HCT116 (cell line): ENCODE measurements at regions not wholly inside any gene's neighbourhood (a gene's known extent, or its start where the extent isn't known, plus 50 kb on each side); places are given as distances from the start of the nearest gene placed in this dataset.

Experiments used
- ATAC-seq: fragments of 200-7000 bp; cut with Tn5 transposase; 2 replicates; pipeline ENCODE4 v1.9.1; 2020; ENCODE audit warnings: mild to moderate bottlenecking, moderate library complexity
- BruUV-seq: library from RNA; stranded (reverse); fragments of 400-500 nt; replicated peaks from 2 replicates; lab custom pipeline; 2021; lab: Mats Ljungman, UMichigan
- CTCF ChIA-PET: fragments of 300-600 bp; sonication (Branson Sonifier 250); formaldehyde crosslinking; loops from one replicate; lab custom pipeline; 2021; ENCODE audit warnings: antibody characterized with exemption; lab: Charles Lee
- POLR2A ChIA-PET: fragments of 300-600, 350-600 bp; sonication (Branson Sonifier 250); formaldehyde crosslinking; loops from one replicate; lab custom pipeline; 2021; ENCODE audit warnings: antibody characterized with exemption; lab: Charles Lee
- RAD21 ChIA-PET, 2 experiments: fragments of 300-600 bp; sonication (Branson Sonifier 250); formaldehyde crosslinking; loops; one replicate each; lab custom pipeline; 2023; ENCODE audit warnings: low total read pairs in 2 of 2; ENCODE audit not compliant: uncharacterized antibody in 2 of 2, unreplicated experiment in 2 of 2, low non-redundant PET in 1 of 2; lab: Charles Lee
- DNase-seq: peaks from one replicate; pipeline ENCODE4 v3.0.0-alpha.2; 2010; ENCODE audit warnings: low read depth, low spot score
- H2AFZ ChIP-seq: fragments of 200-600 bp; shearing (Covaris generic), sonication (generic); 2 replicates; pipeline ENCODE4 v1.6.1; 2017; ENCODE audit warnings: low read depth, mixed run types, mixed read lengths, antibody characterized with exemption, low read length; ENCODE audit not compliant: poor library complexity, severe bottlenecking
- H3K27ac ChIP-seq: 2 replicates; pipeline ENCODE4 v1.5.1; 2012; ENCODE audit warnings: low read depth, low read length
- H3K27me3 ChIP-seq: fragments of 200-600 bp; sonication (generic); 2 replicates; pipeline ENCODE4 v1.6.1; 2016; ENCODE audit warnings: mixed run types, low read length, mixed read lengths; ENCODE audit not compliant: insufficient read depth
- H3K36me3 ChIP-seq, 2 experiments: fragments of 200-500 bp in 1 of 2; fragments of 200-600 bp in 1 of 2; sonication (Bioruptor generic) in 1 of 2; sonication (generic) in 1 of 2; 2 replicates each; pipeline versions ENCODE4 v1.5.1 to v1.6.1; 2014 to 2016; ENCODE audit warnings: low read length in 2 of 2, inconsistent platforms in 1 of 2, mixed read lengths in 1 of 2, mixed run types in 1 of 2; ENCODE audit not compliant: insufficient read depth in 2 of 2, control insufficient read depth in 1 of 2
- H3K4me1 ChIP-seq, 2 experiments: fragments of 200-600 bp in 1 of 2; sonication (generic) in 1 of 2; 2 replicates each; pipeline versions ENCODE4 v1.5.1 to v1.6.1; 2012 to 2017; ENCODE audit warnings: low read length in 2 of 2, inconsistent platforms in 1 of 2, mild to moderate bottlenecking in 1 of 2, mixed read lengths in 1 of 2, mixed run types in 1 of 2, moderate library complexity in 1 of 2; ENCODE audit not compliant: insufficient read depth in 2 of 2, control insufficient read depth in 1 of 2
- H3K4me2 ChIP-seq: fragments of 200-600 bp; sonication (generic); 2 replicates; pipeline ENCODE4 v1.6.1; 2017; ENCODE audit warnings: mixed run types, low read length, mixed read lengths
- H3K4me3 ChIP-seq, 2 experiments: fragments of 200-600 bp in 1 of 2; sonication (generic) in 1 of 2; replicated peaks in 1 of 2; 2 replicates each; pipeline ENCODE4 v1.5.1; 2011 to 2016; ENCODE audit warnings: low read length in 2 of 2, control low read depth in 1 of 2, low read depth in 1 of 2, mild to moderate bottlenecking in 1 of 2, mixed read lengths in 1 of 2, mixed run types in 1 of 2
- H3K79me2 ChIP-seq: fragments of 200-600 bp; sonication (generic); 2 replicates; pipeline ENCODE4 v1.6.1; 2017; ENCODE audit warnings: mild to moderate bottlenecking, mixed run types, low read length, moderate library complexity, mixed read lengths; ENCODE audit not compliant: insufficient read depth
- H3K9ac ChIP-seq: fragments of 200-600 bp; sonication (generic); 2 replicates; pipeline ENCODE4 v1.6.1; 2016; ENCODE audit warnings: low read length, mixed read lengths
- H3K9me2 ChIP-seq: fragments of 200-600 bp; sonication (generic), shearing (Covaris generic); 2 replicates; pipeline ENCODE4 v1.6.1; 2017; ENCODE audit warnings: mixed run types, mild to moderate bottlenecking, moderate library complexity; ENCODE audit not compliant: insufficient read depth
- H3K9me3 ChIP-seq, 2 experiments: fragments of 200-500 bp in 1 of 2; fragments of 200-600 bp in 1 of 2; sonication (Bioruptor generic) in 1 of 2; sonication (generic) in 1 of 2; 2 replicates each; pipeline ENCODE4 v1.6.1; 2014 to 2017; ENCODE audit warnings: low read length in 2 of 2, mixed read lengths in 2 of 2, inconsistent platforms in 1 of 2, low read depth in 1 of 2, mild to moderate bottlenecking in 1 of 2, mixed run types in 1 of 2, moderate library complexity in 1 of 2; ENCODE audit not compliant: control insufficient read depth in 1 of 2, insufficient read depth in 1 of 2
- H4K20me1 ChIP-seq: fragments of 200-600 bp; sonication (generic), shearing (Covaris generic); 2 replicates; pipeline ENCODE4 v1.6.1; 2017; ENCODE audit warnings: mixed run types, mild to moderate bottlenecking, moderate library complexity; ENCODE audit not compliant: insufficient read depth
- CEBPB ChIP-seq: IDR thresholded peaks from 2 replicates; pipeline ENCODE4 v1.6.1; 2012; ENCODE audit warnings: low read depth
- EGR1 ChIP-seq: IDR thresholded peaks from 2 replicates; pipeline ENCODE4 v1.6.1; 2012; ENCODE audit warnings: low read depth
- ELF1 ChIP-seq: IDR thresholded peaks from 2 replicates; pipeline ENCODE4 v1.6.1; 2012; ENCODE audit warnings: low read depth, borderline replicate concordance
- JUND ChIP-seq: IDR thresholded peaks from 2 replicates; pipeline ENCODE4 v1.6.1; 2012
- POLR2AphosphoS5 ChIP-seq: IDR thresholded peaks from 2 replicates; pipeline ENCODE4 v1.6.1; 2011; ENCODE audit warnings: mild to moderate bottlenecking, low read depth, low read length, moderate library complexity
- TCF7L2 ChIP-seq: IDR thresholded peaks from 2 replicates; pipeline ENCODE4 v1.7.0; 2011; ENCODE audit warnings: borderline replicate concordance, inconsistent platforms; ENCODE audit not compliant: insufficient read depth, insufficient read length; ENCODE audit errors: extremely low read depth
- ZFX ChIP-seq: fragments of 450-650 bp; IDR thresholded peaks from 2 replicates; pipeline ENCODE4 v1.6.1; 2017
- ZNF274 ChIP-seq: fragments of 200-500 bp; sonication (Bioruptor generic); IDR thresholded peaks from 2 replicates; pipeline ENCODE4 v1.6.1; 2014; ENCODE audit warnings: mild to moderate bottlenecking, low read depth, low read length, inconsistent platforms
- intact Hi-C: fragments of 100-400 bp; cut with micrococcal nuclease; formaldehyde crosslinking; loops from 2 replicates; pipeline ENCODE4 v1.10.0; 2022
- TF ChIP-seq, protein P1 (sequence below): IDR thresholded peaks from 2 replicates; pipeline ENCODE4 v1.6.1; 2012
- TF ChIP-seq, protein P2 (sequence below): IDR thresholded peaks from 2 replicates; pipeline ENCODE4 v1.6.1; 2011; ENCODE audit warnings: mild to moderate bottlenecking, low read length, moderate library complexity; ENCODE audit not compliant: insufficient replicate concordance; ENCODE audit errors: extremely low read depth

DNA sequence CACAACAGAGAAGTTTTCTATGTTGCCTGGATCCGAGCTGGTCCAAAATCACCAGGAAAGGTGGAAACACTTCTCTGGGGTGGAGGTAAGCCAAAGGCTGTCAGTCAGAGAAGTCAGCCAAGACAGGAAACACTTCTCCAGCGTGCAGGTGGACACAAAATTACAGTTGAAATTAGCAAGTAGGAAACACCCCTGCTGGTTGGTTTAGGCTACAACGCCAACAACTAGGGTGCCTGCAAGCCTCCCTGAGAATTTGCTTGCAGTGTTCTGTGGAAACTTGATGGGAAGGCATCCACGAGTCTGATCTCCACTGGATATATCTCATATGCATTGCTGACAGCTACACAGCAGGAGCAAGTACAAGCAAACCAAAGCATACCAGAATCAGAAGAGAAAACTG is 600.5 kb downstream of the RERGL start:
- POLR2A ChIA-PET, result no interaction called here
- Histone ChIP-seq H4K20me1 (no peaks in the 10 kb centered on the region), H3K9ac (no peak overlapping the region), H2AFZ (no peak overlapping the region), H3K36me3 (no peaks in the 10 kb centered on the region), H3K9me2 (no peaks in the 10 kb centered on the region), H3K4me2 (no peak overlapping the region), H3K27me3 (no peaks in the 10 kb centered on the region), H3K27ac (no peak overlapping the region), H3K9me3 (no peaks in the 10 kb centered on the region), H3K4me3 (no peak overlapping the region), H3K4me1 (no peaks in the 10 kb centered on the region), H3K79me2 (no peaks in the 10 kb centered on the region)
- DNase-seq, result no peak
- ATAC-seq, result 0 out of 2 replicates have a peak, but pooled peaks have one; percentile 34
- TF ChIP-seq EGR1 (no peak), CEBPB (no peak), ELF1 (no peak), TCF7L2 (no peak), POLR2AphosphoS5 (no peak), JUND (no peak), ZNF274 (no peak), ZFX (no peak)
- TF ChIP-seq, protein P1, sequence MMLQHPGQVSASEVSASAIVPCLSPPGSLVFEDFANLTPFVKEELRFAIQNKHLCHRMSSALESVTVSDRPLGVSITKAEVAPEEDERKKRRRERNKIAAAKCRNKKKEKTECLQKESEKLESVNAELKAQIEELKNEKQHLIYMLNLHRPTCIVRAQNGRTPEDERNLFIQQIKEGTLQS, result no peak
- TF ChIP-seq, protein P2, sequence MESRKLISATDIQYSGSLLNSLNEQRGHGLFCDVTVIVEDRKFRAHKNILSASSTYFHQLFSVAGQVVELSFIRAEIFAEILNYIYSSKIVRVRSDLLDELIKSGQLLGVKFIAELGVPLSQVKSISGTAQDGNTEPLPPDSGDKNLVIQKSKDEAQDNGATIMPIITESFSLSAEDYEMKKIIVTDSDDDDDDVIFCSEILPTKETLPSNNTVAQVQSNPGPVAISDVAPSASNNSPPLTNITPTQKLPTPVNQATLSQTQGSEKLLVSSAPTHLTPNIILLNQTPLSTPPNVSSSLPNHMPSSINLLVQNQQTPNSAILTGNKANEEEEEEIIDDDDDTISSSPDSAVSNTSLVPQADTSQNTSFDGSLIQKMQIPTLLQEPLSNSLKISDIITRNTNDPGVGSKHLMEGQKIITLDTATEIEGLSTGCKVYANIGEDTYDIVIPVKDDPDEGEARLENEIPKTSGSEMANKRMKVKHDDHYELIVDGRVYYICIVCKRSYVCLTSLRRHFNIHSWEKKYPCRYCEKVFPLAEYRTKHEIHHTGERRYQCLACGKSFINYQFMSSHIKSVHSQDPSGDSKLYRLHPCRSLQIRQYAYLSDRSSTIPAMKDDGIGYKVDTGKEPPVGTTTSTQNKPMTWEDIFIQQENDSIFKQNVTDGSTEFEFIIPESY, result no peak
- intact Hi-C loops, result no loop called here
- RAD21 ChIA-PET, result no interaction called here
- no TSS peak for BruUV-seq
- CTCF ChIA-PET, result no interaction called here
